Breast epithelium (tissue), 4 donors: ENCODE measurements at regions not wholly inside any gene's neighbourhood (a gene's known extent, or its start where the extent isn't known, plus 50 kb on each side); places are given as distances from the start of the nearest gene placed in this dataset.

Source experiments
- DNase-seq, 2 donors: peaks; one replicate each; pipeline ENCODE4 v3.0.0-alpha.2; 2019; ENCODE audit warnings: low spot score in 2 of 2
- H3K27ac ChIP-seq, 2 donors: fragments of 200-600 bp; sonication (generic) in 1 of 2; one replicate each; pipeline ENCODE4 v1.5.1; 2016 to 2019; ENCODE audit warnings: mild to moderate bottlenecking in 1 of 2
- H3K27me3 ChIP-seq, 2 donors: fragments of 200-600 bp; sonication (generic) in 1 of 2; one replicate each; pipeline versions ENCODE4 v1.5.1 to v1.6.0; 2017 to 2019; ENCODE audit warnings: control low read depth in 1 of 2, mild to moderate bottlenecking in 1 of 2
- H3K36me3 ChIP-seq: fragments of 200-600 bp; one replicate; pipeline ENCODE4 v1.5.1; 2019
- H3K4me1 ChIP-seq, 2 donors: fragments of 200-600 bp; sonication (generic); one replicate each; pipeline ENCODE4 v1.5.1; 2016 to 2019; ENCODE audit warnings: control low read depth in 1 of 2
- H3K4me3 ChIP-seq, 3 donors: fragments of 200-600 bp; sonication (generic); 1 replicate in 2 of 3; 2 replicates in 1 of 3; pipeline ENCODE4 v1.5.1; 2016 to 2019; ENCODE audit warnings: mild to moderate bottlenecking in 3 of 3, moderate library complexity in 2 of 3
- H3K9me3 ChIP-seq, 2 donors: fragments of 200-600 bp; sonication (generic) in 1 of 2; one replicate each; pipeline ENCODE4 v1.5.1; 2016 to 2019; ENCODE audit warnings: control low read depth in 1 of 2
- POLR2A ChIP-seq: fragments of 450-650 bp; IDR thresholded peaks from one replicate; pipeline ENCODE4 v1.6.1; 2016; ENCODE audit warnings: antibody characterized with exemption, mild to moderate bottlenecking, moderate library complexity
- POLR2AphosphoS5 ChIP-seq, 3 donors: sonication (generic); formaldehyde crosslinking; IDR thresholded peaks; one replicate each; pipeline ENCODE4 v1.6.1; 2017; ENCODE audit warnings: antibody characterized with exemption in 3 of 3
- intact Hi-C: fragments of 100-400 bp; cut with DNase I; formaldehyde crosslinking; loops from one replicate; pipeline ENCODE4 v1.15.1; 2023; ENCODE audit warnings: low total_unique reads
- TF ChIP-seq, protein P1 (sequence below), 3 donors: fragments of 450-650 bp; IDR thresholded peaks; one replicate each; pipeline ENCODE4 v1.5.1; 2016 to 2017; ENCODE audit warnings: antibody characterized with exemption in 3 of 3, mild to moderate bottlenecking in 3 of 3, moderate library complexity in 3 of 3

DNA sequence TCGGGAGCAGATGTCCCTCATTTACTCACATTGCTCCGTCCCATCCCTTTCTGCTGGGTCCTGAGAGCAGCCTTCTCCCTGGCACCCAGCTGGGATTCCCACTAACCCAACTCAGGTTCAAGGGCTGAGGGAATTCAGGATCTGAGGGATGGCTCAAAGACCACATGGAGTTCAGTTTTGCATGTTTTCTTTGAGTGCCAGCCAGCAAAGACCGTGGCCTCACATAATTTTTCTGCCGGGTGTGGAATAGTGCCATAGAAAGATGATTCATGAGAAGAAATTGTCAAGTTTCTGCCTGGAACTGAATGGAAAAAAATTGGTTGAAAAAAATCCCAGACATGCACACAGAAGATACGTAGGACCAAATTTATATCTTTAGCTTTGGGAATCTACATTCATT is 168.6 kb downstream of the CD83 start:
- Histone ChIP-seq H3K36me3 (no peaks in the 10 kb centered on the region), H3K9me3 (no peaks in the 10 kb centered on the region), H3K27me3 (no peaks in the 10 kb centered on the region), H3K27ac (no peak overlapping the region), H3K4me3 (no peak overlapping the region), H3K4me1 (no peaks in the 10 kb centered on the region)
- TF ChIP-seq POLR2A = no peak
- TF ChIP-seq, protein P1, sequence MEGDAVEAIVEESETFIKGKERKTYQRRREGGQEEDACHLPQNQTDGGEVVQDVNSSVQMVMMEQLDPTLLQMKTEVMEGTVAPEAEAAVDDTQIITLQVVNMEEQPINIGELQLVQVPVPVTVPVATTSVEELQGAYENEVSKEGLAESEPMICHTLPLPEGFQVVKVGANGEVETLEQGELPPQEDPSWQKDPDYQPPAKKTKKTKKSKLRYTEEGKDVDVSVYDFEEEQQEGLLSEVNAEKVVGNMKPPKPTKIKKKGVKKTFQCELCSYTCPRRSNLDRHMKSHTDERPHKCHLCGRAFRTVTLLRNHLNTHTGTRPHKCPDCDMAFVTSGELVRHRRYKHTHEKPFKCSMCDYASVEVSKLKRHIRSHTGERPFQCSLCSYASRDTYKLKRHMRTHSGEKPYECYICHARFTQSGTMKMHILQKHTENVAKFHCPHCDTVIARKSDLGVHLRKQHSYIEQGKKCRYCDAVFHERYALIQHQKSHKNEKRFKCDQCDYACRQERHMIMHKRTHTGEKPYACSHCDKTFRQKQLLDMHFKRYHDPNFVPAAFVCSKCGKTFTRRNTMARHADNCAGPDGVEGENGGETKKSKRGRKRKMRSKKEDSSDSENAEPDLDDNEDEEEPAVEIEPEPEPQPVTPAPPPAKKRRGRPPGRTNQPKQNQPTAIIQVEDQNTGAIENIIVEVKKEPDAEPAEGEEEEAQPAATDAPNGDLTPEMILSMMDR (IDR thresholded peaks at IDR 0.05) = no peak
- no peak for TF ChIP-seq POLR2AphosphoS5 (IDR thresholded peaks at IDR 0.05)
- DNase-seq = no peak
- intact Hi-C loops = no loop called here

- no peak overlapping the region for H3K27ac ChIP-seq
- no peaks in the 10 kb centered on the region for H3K27me3 ChIP-seq
- no peak overlapping the region for H3K4me3 ChIP-seq
- no peak for DNase-seq
- TF ChIP-seq, protein P1 (IDR thresholded peaks at IDR 0.05) = no peak
- no peak for TF ChIP-seq POLR2A
- no peak for TF ChIP-seq POLR2AphosphoS5 (IDR thresholded peaks at IDR 0.05)
- no peaks in the 10 kb centered on the region for H3K4me1 ChIP-seq
- no peaks in the 10 kb centered on the region for H3K36me3 ChIP-seq
- intact Hi-C loops = no loop called here
- no peaks in the 10 kb centered on the region for H3K9me3 ChIP-seq
These were observed 169.3 kb downstream of the CD83 start for GRCh38 chr6:14286634-14287428.

DNA sequence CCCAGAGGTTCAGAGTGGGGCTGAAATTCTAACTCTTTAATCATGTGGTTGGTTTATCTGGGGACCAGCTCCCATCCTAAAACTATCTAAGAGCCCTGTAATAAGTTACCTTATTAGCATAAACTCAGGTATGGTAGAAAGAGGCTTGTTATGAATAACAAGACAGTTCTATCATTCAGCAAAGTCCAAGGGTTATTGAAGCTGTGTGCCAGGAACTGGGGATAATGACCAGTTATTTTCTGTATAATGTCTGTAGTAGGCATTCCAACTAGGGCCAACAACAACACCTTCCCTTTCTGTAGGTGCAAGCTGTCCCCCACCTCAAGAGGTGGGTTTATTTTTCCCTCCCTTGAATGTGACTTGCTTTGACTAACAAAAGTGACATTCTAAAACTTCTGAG is 170.1 kb downstream of the CD83 start:
- Histone ChIP-seq H3K4me1 (no peaks in the 10 kb centered on the region), H3K36me3 (no peaks in the 10 kb centered on the region), H3K9me3 (no peaks in the 10 kb centered on the region), H3K4me3 (no peak overlapping the region), H3K27ac (no peak overlapping the region), H3K27me3 (no peaks in the 10 kb centered on the region)
- intact Hi-C loops = no loop called here
- no peak for DNase-seq
- no peak for TF ChIP-seq POLR2A
- no peak for TF ChIP-seq POLR2AphosphoS5 (IDR thresholded peaks at IDR 0.05)
- TF ChIP-seq, protein P1 (IDR thresholded peaks at IDR 0.05) = no peak

DNA sequence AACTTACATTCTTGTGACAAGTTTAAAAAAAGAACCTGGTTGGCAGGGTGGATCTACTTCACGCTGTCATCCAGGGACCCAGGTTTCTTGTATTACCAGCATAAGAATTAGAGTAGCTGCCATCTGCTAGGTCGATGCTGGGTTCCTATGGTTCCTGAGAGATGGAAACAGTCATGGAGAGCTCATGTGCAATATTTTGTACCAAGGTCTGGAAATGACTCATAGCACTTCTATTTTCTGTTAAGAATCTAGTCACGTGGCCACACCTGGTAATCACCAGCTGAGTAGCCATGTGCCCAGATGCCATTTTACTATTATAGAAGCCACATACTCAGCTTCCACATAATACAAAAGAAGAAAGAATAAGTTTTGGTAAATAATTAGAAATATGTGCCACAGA is 171.3 kb downstream of the CD83 start:
- Histone ChIP-seq H3K36me3 (no peaks in the 10 kb centered on the region), H3K4me3 (no peak overlapping the region), H3K9me3 (no peaks in the 10 kb centered on the region), H3K4me1 (no peaks in the 10 kb centered on the region), H3K27ac (no peak overlapping the region), H3K27me3 (no peaks in the 10 kb centered on the region)
- TF ChIP-seq POLR2AphosphoS5 (IDR thresholded peaks at IDR 0.05) (no peak), POLR2A (no peak)
- TF ChIP-seq, protein P1 (IDR thresholded peaks at IDR 0.05) = no peak
- DNase-seq = no peak
- intact Hi-C loops = no loop called here

DNA sequence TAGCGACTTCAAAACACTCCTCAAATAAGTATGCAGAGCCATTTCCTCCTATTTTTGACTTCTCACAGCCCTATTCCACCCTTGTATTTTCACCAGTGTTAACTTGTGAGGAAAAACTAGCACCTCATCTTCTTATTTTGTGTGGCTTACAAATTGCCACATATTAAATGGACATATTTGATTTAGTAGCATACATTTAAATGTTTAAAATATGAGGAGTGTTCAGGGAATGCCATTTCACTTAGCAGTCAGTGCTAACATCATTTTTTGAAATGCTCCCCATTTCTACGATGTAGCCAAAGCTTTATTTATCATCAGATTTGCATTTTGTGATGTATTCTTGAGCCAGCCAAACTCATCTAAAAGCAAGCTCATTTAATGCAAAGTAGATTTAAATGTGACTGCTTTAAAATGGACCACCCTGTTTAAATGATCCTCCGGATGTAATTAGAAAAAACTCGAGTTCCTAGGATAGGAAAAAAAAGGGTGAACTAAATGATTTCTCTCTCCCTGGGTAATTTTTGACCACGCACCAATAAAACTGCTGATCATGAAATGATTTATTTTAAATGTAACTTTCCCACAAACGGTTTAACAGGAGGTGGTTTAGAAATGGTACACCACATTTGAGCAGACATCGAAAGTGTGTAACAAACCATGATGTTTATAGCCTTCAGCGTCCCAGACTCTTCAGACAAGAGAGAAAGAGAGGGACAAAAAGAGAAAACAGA is 172.6 kb downstream of the CD83 start:
- Histone ChIP-seq H3K36me3 (no peaks in the 10 kb centered on the region), H3K27ac (no peak overlapping the region), H3K27me3 (no peaks in the 10 kb centered on the region), H3K4me1 (no peaks in the 10 kb centered on the region), H3K9me3 (no peaks in the 10 kb centered on the region), H3K4me3 (no peak overlapping the region)
- intact Hi-C loops = no loop called here
- no peak for DNase-seq
- TF ChIP-seq POLR2A = no peak
- TF ChIP-seq, protein P1 (IDR thresholded peaks at IDR 0.05) = no peak
- TF ChIP-seq POLR2AphosphoS5 (IDR thresholded peaks at IDR 0.05) = no peak
